Posterior cingulate gyrus (tissue), 11 donors: ENCODE measurements at regions not wholly inside any gene's neighbourhood (a gene's known extent, or its start where the extent isn't known, plus 50 kb on each side); places are given as distances from the start of the nearest gene placed in this dataset.

Experiments
- DNase-seq, 10 donors: peaks; one replicate each; pipeline versions ENCODE4 v3.0.0 to v3.0.0-alpha.2; 2020 to 2021; ENCODE audit warnings: mixed read lengths in 3 of 10
- intact Hi-C: fragments of 100-400 bp; cut with DNase I; formaldehyde crosslinking; loops from one replicate; pipeline ENCODE4 v1.15.1; 2023

DNA sequence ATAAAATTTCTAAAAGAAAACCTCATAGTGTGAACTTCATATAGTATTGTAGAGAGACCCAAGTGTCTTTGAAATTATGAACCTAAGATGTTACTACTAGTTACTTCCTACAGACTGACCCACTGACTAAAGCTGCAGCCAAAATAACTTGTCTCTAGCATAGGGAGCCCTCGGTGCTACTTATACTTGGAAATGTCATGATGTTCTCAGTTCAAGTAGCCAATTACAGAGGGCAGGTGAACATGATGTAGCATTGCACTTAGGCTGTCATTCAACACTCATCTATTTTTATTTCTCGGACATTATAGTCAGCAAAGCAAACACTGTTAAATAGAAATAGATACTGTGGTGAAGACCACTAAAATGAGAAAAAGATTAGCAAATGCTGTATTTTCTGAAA lies 165.6 kb downstream of the AREG start:
- DNase-seq = no peak
- intact Hi-C loops = no loop called here

DNA sequence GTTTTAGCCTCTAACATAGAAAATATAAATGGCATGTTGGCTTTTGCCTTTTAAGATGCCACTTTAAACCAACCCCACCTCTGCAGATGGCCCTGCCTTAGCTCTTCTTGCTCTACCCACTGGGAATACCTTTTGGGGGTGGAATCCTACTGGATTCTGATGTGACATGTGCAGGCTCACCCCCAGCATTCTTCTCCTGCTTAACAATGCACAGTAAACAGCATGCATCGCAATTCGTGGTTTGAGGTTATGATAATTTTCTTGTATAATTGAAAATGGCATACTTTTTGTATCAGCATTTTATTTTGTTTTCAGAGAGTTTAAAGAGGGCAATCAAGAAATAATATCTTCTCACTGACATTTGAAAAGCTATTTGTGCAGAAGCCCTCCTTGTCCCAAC lies 167.9 kb downstream of the AREG start:
- no peak for DNase-seq
- intact Hi-C loops = no loop called here

DNA sequence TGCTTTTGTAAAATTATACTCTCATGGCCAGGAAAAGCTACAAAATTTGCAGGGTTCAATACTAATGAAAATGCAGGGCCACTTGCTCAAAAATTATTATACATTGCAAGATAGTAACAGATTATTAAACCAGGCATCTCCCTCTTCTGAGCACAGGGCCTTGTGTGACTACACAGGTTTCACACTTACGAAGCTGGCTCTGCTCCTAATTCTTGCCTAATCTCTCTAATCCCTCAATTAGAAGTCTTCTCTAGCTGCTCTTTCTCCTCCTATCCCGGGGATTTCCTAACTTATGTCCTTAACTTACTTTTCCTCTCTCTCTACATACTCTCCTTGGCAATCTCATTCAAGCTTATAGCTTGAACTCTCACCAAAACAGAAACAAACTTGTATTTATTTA lies 168.3 kb downstream of the AREG start:
- intact Hi-C loops = no loop called here
- DNase-seq = no peak

DNA sequence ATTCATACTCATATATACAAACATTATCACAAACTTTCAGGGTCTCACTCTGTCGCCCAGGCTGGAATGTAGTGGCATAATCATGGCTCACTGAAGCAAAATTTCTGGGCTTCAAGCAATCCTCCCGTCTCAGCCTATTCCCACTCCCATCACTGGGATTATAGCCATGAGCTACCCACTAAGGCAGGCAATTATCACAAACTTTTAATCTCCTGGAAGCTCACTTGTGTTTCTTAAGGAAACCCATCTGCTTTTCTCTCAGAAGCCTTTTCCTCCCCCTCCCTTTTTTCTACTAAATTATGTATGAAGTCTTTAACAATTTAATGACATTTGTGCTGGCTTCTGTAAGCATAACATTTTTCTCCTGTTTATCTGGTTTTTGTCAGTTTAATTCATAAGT lies 170.5 kb downstream of the AREG start:
- DNase-seq = no peak

DNA sequence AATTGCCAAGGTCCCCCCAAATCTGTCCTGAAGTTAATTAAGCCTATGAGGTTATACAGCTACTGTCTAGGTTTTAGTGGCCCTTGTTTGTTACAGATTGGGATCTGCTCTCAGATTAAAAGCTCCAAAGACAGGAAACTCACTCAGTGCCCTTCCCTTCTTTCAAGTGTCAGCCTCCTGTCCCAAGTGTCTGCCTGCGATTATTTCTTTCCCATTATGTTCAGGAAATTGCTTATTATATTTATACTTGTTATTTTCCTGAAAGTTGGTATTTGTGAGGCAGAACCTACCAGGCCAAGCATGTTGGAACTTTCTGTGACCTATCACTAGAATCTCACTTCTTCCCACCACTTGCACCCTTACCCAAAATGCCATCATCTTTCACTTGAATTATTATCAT lies 173.2 kb downstream of the AREG start:
- intact Hi-C loops = no loop called here
- no peak for DNase-seq

More for the DNA sequence above, 170.5 kb downstream of the AREG start:
- intact Hi-C loops = no loop called here

DNA sequence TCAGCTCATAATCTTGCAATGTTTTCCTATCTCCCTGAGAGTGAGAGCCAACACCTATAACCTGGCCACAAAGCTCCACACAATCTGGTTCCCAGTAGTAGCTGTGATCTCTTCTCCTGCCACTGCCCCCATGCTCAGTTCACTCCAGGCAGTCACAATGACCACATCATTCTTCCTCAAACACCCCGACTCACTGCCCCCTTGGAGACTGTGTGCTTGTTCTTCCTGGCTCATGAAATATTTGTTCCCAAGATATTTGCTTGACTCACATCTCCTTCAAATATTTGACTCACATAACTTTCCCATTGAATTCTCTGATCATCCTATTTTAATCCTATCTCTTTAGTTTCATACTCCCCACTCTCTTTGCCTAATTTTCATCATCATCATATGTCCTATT lies 173.7 kb downstream of the AREG start:
- no peak for DNase-seq
- intact Hi-C loops = no loop called here

DNA sequence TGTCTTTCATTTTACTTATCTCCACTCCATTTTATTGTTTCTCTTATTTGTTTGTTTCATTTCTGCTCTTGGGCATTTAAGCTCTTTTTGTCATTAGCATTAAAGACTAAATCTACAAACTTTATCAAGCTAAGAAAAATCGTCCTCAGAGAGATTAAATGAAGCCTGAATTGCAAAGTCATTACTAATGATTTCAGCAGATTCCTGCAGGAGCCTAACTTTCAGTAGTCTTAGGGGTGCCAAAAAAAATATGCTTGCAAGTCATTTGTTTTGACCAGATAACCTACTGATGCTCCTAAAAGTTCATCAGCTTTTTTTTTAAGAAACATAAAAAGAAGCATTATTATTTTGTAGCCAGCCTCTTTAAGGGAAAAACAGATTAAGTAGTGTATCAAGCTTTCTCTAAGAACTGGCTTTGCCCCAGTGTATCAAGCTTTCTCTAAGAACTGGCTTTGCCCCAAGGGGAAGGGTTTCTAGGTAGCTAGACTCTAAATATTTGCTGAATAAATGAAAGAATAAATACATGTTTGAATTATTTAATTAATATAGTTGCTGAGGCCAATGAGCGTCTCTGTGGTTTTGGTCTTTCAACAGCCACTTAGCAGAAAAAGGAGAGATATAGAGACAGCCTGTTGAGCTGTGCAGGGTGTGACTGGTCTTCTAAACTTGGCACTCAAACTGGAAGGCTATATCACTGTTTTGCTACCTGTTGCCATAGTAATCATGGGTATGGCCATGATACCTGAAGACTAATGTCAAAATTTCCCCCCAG lies 174.2 kb downstream of the BTC start:
- no peak for DNase-seq
- intact Hi-C loops = no loop called here

DNA sequence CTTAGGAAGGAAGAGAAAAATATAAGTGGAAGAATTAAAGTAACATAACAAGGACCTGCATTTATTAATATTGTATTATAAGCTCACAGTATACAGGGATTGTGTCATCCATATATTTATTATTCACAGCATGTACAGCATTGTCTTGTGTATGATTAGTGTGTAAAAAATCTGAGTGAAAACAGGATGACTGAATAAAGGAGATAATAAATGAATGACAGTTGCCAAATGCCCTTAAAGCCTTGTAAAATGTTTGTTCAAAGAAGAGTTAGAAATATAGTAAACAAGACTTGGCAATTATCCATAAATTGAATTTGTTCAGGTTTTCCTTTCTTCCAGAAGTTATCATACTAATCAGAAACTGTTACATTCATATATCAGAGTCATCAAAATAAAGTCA lies 172.7 kb downstream of the BTC start:
- DNase-seq = no peak
- intact Hi-C loops = no loop called here

DNA sequence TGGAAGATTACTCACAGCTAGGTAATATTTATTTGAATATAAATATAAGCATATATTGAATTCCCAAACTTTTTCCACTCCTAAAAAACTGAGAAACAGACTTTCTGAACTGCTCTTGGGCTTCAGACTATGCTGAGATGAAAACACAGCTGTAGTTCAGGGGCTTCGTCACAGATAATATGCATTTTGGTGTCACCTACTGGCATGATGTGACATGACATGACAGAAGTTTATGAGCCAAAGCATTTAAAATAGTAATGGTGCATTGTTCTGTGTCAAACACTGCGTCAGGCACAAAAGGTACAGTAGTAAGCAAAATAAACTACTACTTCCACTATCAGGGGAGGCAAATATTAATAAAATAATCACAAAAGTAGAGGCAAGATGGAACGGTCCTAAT lies 171.3 kb downstream of the BTC start:
- no peak for DNase-seq
- intact Hi-C loops = no loop called here

DNA sequence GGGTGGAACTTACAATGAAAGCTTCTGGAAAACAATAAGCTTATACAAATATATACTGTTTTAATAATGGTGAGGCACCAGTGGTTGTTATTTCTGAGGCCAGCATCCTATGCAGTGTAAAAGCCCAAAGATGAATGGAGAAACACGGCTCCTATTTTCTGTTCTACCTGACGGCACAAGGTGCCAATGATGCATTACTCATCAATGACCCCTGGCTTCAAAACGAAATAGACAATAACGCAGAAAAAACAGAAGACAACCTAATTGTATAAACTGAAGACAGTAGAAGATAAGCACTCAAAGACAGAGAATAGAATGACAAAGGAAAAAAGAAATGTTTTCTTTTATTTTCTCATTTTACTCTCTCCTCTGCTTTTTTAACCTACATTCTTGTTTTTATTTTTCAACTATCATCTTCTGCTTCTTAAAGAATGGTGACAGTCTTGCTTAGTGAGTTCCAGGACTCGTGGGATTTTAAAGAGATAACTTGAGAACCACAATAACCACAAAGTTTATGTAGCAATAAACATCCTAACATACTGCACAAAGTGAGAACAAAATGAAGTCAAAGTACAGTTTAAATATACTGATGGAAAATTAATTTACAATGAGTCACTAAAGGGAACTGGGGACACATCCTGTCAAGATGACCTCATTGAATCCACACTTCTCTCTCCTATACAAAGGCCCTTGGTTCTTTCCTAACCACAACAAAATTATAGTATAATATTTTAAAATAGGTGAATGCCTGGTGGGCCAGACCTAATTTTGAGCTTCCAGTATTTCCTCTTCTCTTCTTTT lies 169.8 kb downstream of the BTC start:
- no peak for DNase-seq
- intact Hi-C loops = no loop called here

DNA sequence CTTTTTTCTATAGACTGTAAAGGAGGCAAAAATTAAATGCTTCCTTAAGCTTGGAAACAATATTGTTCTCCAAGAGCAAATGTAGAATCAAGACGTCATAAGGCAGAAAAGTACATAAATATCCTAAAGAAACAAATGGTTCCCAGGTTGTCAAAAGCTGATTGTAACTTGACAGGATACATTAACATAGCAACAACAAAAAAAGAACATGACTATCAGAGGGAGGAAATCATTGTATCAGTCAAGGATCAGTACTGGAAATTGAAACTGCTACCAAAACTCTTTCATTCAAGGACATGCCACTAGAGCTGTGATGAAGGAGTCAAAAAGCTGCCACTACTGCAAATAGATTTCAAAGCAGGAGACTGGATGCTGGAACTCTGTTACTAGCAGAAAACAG lies 168.3 kb downstream of the BTC start:
- no peak for DNase-seq
- intact Hi-C loops = no loop called here

DNA sequence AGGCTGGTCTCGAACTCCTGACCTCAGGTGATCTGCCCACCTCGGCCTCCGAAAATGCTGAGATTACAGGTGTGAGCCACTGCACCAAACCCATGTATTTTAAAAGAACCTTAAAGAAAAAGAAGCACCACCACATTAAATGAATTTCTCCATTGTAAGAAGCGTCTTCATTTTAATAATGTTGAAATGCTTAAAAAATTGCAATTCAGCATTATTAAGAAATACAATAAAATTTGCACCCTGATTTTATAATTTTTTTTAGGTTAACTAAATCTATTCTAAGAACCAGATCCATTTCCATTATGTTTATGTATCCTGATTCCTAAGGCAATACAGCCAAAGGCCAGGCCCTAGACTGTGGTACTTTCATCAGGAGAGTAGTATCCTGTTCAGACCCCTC lies 167.2 kb downstream of the BTC start:
- no peak for DNase-seq
- intact Hi-C loops = no loop called here

DNA sequence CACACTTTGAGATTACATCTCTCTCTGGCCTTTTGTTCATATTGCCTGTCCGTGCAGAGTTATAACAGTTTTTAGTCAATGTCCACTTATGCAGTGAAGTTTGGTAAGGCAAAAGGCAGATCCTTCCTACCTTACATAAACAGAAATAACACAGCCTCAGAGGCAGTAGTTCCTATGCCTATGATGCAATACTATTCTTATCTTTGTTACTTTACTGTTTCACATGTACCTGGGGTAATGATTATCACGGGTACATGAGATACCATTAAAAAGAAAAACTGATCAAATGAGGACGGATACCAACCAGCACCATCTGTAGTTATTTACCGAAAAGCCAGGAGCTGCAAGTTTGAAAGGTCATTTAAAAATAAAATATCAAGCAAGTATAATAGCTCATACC lies 166.8 kb downstream of the BTC start:
- DNase-seq = no peak
- intact Hi-C loops = no loop called here

DNA sequence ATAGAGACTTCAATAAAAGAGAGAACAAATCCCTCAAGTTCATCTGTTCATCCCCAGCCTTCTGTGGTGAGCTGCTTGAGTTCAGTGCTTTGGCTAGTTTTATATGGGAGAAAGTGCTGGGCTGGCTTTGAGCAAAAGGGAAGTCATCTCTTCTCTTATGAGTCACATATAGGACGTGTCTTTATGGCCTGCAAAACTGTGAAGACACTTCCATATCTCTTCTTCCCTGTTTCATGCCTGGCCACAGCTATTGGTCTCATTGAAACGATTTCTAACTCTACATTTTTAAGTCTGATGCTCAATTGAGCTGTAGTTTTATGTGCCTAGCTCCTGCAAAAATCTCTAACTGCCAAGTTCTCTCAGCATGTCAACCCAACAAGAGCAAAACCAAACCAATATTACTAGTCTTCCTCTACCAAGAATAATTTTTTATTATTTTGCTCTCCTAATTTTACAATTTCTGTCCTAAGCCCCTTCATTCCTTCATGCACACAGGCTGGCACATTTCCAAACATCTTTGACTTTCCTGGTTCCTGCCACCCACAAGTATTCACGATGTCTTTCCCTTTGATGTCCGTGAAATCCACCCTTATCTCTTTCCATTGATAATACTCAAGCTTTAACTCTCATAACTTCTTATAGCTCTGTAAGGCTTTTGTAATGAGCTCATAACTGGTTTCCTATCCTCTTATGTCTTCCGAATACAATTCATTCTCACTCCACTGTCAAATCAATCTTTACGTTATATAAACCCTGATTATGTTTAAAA lies 165.3 kb downstream of the BTC start:
- no peak for DNase-seq
- intact Hi-C loops = no loop called here

DNA sequence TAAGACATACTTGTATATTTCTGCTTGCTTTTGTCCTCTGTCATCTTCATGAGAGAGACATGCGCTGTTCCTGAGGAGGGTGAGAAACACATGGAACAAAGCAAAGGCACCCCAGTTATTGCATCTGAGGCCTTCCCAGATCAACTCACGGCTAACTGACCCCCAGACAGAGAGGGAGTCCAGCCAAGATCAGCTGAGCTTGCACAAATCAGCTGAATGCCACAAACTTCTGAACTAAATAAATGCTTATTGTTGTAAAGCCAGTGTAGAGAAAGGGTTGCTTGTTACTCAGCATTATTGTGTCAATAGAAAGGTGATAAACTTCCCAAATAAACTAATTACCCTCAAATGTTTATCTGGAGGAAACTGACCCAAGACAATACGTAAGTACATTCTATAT lies 163.8 kb downstream of the BTC start:
- DNase-seq = no peak
- intact Hi-C loops = no loop called here

DNA sequence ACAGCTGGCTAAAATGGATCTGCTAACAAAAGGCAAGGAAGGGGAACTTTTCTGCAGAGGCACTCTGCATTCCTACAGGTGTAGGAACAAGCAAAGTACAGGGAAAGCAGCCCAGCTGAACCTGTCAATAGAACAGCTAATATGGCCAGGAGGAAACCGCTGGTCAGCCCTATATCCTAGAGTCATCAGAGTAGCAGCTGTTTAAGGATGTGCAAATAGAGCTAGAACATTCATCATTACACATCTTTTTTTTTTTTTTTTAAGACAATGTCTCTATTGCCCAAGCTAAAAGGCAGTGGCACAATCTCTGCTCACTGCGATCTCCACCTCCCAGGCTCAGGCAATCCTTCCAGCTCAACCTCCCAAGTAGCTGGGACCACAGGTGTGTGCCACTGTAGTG lies 163.0 kb downstream of the BTC start:
- intact Hi-C loops = no loop called here
- no peak for DNase-seq

DNA sequence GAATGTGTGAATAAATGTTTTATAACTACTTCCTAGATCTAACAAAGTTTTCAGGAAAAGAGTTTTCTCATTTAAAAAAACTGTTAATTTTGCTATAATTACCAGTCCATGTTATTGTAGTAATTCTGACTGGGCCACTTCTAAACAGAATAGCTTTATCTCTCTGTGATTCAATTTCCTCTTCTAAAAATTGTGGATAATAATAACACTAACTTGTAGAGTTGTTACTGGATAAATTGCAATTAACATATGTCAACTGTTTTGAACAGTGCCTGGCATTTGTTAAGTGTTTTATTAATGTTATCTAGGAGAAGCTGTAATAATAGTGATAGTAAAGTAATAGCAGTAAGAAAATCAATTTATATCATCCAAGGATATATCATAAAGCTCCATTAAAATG lies 162.3 kb downstream of the BTC start:
- no peak for DNase-seq
- intact Hi-C loops = no loop called here

DNA sequence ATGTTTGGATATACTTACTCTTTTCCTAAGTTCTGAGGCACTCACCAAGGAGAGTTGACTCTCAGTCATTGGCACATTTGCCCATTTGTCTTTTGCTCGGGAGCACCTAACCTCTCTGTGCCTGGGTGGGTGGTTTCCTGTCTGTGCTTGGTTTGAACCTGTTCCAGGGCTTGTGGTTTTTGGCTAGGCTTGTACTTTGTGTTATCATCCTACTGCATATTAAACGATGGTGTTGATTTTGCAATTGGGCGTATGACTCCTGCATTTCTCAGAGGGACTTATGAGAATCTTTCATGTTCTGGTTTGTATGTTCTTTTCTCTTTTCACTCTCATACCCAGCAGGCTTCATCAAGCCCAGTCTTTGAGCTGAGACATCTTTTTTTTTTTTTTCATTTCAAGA lies 161.7 kb downstream of the BTC start:
- DNase-seq = no peak
- intact Hi-C loops = no loop called here

DNA sequence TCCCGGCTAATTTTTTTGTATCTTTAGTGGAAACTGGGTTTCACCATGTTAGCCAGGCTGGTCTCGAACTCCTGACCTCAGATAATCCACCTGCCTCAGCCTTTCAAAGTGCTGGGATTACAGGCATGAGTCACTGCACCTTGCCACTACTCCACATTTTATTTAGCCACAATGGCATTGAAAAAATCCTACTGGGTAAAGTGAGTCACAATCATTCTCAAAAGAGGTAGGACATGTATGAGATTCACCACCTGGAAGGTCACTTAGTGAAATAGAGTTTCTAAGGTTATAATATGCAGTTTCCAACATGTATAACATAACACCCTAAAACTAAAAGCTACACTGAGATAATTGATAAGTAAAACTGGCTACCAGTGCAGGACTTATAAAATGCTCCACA lies 159.2 kb downstream of the BTC start:
- no peak for DNase-seq
- intact Hi-C loops = no loop called here

DNA sequence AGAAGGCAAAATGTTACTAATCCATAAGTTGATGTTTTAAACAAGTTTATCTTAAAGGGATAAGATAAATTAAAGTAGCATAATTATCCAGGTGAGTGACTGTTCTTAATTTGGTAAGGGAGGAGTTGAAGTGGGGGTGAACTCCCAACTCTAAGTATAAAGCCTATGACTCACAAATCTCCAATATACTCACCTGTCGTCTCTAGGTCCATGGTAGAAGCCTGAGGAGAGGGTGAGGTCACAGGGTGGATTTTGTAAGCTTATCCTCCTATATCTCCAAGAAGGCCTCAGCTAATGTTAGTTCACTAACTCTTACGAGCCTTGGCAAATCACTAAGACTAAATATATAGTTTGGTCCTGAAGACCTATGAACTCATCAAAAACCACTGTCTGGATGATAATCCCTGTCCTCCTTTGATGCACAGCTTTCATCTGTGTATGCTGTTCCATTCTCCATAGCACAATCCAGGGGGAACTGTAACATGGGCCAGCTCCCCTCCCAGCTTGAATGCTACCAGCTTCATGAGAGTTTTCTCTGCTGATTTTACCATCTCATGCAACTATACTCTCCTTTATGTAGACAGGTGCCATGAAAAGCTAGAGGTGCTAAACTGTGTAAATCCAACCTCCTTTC lies 158.7 kb downstream of the BTC start:
- no peak for DNase-seq
- intact Hi-C loops = no loop called here

DNA sequence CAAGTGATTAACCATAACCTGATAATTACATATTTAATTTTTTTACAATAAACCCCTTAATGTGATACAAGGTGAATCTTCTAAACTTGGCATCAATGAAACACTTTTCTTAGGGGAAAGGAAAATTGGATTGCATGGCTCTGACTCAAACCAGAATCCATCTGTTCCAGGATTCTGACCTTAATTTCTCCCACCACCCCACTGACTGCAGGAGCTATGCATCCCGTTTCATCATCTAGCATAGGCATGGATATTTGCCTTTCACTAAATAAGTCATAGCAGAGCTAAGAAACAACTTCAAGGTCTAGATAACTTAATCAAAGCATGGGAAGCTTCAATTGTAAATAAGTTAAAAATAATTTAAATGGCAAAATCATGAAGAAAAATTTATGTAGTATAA lies 156.3 kb downstream of the BTC start:
- intact Hi-C loops = no loop called here
- no peak for DNase-seq
